Calu3 (cell line): ENCODE measurements at regions not wholly inside any gene's neighbourhood (a gene's known extent, or its start where the extent isn't known, plus 50 kb on each side); places are given as distances from the start of the nearest gene placed in this dataset.

Experiments used
- BruUV-seq: library from RNA; stranded (reverse); fragments of 400-500 nt; replicated peaks from 2 replicates; lab custom pipeline; 2021; lab: Mats Ljungman, UMichigan
- CTCF ChIA-PET: fragments of 300-600 bp; sonication (Branson Sonifier 250); formaldehyde crosslinking; loops from one replicate; lab custom pipeline; 2022; ENCODE audit warnings: antibody characterized with exemption; lab: Charles Lee
- DNase-seq: peaks from one replicate; pipeline ENCODE4 v3.0.0; 2022
- H3K27ac Mint-ChIP-seq: one replicate; pipeline ENCODE4 v1.8.0; 2022; ENCODE audit warnings: mixed read lengths; ENCODE audit not compliant: unreplicated experiment
- H3K27me3 Mint-ChIP-seq: one replicate; pipeline ENCODE4 v1.8.0; 2022; ENCODE audit warnings: mixed read lengths; ENCODE audit not compliant: unreplicated experiment
- H3K36me3 Mint-ChIP-seq: one replicate; pipeline ENCODE4 v1.8.0; 2022; ENCODE audit warnings: mild to moderate bottlenecking, moderate library complexity, mixed read lengths; ENCODE audit not compliant: insufficient read depth, unreplicated experiment
- H3K4me1 Mint-ChIP-seq: one replicate; pipeline ENCODE4 v1.8.0; 2022; ENCODE audit warnings: mild to moderate bottlenecking, low read depth, mixed read lengths; ENCODE audit not compliant: unreplicated experiment
- H3K4me3 Mint-ChIP-seq: one replicate; pipeline ENCODE4 v1.8.0; 2022; ENCODE audit warnings: mild to moderate bottlenecking, low read depth, moderate library complexity, mixed read lengths; ENCODE audit not compliant: unreplicated experiment
- H3K9me3 Mint-ChIP-seq: one replicate; pipeline ENCODE4 v1.8.0; 2022; ENCODE audit warnings: low read depth, mixed read lengths; ENCODE audit not compliant: unreplicated experiment
- intact Hi-C: fragments of 100-400 bp; cut with micrococcal nuclease; formaldehyde crosslinking; loops from one replicate; pipeline ENCODE4 v1.10.0; 2022; ENCODE audit not compliant: unreplicated experiment
- TF ChIP-seq, protein P1 (sequence below): fragments of 200-600 bp; IDR thresholded peaks from one replicate; pipeline ENCODE4 v1.8.0; 2022; ENCODE audit warnings: antibody characterized with exemption; ENCODE audit not compliant: unreplicated experiment

DNA sequence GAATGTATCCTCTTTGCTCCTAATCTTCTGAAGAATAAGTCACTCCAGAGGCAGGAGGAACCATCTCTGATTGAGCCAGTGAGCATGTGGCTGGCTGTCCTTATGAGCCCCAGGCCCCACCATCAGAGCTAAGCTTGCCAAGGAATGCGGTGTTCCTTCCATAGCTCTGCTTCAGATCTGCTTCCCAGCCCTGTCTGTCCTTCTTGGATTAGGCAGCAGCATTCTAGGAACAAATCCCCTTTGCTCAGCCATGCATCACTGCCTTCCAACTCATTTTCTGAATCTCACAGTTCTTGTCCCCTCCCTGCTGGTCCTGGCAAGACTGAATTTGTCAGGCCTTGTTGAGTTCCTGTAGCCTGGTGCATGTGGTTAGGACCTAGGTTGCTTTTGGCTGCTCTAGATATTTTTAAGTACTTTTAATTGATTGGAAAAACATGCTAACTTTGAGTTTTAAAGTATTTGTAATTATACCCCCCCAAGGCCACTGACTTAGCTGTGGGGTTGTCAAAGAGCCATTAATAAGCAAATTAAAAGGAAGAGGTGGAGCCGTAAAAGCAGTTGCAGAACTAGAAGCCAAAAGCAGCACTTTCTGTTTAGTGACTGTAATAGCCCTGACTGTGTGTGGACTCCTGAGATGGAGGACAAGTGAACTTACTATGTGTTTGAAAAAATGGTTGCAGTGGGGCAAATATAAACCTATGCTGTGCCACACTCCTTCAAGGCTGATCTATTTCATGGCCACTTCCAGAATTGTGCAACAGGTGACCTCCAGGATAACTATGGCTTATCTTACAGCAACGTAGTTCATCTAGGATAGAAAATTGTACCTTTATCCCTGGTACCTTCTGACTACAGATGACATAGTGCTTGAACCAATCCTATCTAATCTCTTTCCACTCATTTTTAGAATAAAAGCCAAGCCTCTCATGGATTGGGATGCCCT, 61.3 kb upstream of the BACH1 start:
- Mint-ChIP-seq H3K4me1 (peaks cover 8% of the 10 kb centered on the region), H3K4me3 (no peak overlapping the region), H3K9me3 (no peaks in the 10 kb centered on the region), H3K27me3 (no peaks in the 10 kb centered on the region), H3K36me3 (no peaks in the 10 kb centered on the region), H3K27ac (no peak overlapping the region)
- CTCF ChIA-PET = no interaction called here
- no TSS peak for BruUV-seq
- intact Hi-C loops = no loop called here
- TF ChIP-seq, protein P1, sequence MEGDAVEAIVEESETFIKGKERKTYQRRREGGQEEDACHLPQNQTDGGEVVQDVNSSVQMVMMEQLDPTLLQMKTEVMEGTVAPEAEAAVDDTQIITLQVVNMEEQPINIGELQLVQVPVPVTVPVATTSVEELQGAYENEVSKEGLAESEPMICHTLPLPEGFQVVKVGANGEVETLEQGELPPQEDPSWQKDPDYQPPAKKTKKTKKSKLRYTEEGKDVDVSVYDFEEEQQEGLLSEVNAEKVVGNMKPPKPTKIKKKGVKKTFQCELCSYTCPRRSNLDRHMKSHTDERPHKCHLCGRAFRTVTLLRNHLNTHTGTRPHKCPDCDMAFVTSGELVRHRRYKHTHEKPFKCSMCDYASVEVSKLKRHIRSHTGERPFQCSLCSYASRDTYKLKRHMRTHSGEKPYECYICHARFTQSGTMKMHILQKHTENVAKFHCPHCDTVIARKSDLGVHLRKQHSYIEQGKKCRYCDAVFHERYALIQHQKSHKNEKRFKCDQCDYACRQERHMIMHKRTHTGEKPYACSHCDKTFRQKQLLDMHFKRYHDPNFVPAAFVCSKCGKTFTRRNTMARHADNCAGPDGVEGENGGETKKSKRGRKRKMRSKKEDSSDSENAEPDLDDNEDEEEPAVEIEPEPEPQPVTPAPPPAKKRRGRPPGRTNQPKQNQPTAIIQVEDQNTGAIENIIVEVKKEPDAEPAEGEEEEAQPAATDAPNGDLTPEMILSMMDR = no peak
- no peak for DNase-seq

DNA sequence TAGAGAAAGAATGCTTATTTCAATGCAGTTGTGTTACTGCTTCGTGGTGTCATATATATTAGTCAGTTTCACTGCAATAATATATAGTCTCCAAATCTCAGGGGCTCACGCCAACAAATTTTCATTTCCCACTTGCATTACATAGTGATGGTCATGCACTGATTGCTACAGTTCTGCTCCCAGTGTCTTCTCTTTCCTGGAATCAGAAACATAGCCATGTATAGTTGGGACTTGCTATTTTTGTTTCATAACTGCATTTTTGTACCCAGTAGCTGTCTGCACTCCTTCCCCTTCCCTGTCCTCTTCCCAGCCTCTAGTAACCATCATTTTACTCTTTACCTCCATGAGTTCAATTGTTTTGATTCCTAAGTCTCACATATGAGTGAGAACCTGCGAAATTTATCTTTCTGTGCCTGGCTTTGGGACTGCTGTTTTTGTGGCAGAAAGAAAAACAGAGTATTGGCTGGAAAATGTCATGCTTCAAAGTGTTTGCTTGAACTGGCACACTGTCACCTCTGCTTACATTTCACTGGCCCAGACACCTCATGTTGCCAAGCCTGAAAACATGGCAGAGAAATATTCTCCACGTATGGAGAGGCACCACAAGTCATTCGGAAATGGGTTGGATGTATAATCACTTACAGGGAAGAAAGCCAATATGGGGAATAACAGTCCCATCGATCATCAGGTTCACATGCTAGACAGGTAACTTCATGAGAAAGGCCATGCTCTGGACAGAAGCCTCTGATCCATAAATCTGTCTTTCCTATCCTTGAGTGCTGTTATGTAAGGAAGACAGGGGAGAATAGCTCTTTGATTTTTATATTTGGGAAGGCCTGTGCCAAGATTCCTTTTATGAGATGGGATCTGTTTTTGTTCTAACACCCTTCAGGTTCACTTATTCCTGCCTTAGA, 60.4 kb upstream of the BACH1 start:
- H3K4me3 Mint-ChIP-seq = no peak overlapping the region
- no TSS peak for BruUV-seq
- H3K27ac Mint-ChIP-seq = no peak overlapping the region
- no peaks in the 10 kb centered on the region for H3K36me3 Mint-ChIP-seq
- no peaks in the 10 kb centered on the region for H3K4me1 Mint-ChIP-seq
- H3K9me3 Mint-ChIP-seq = no peaks in the 10 kb centered on the region
- H3K27me3 Mint-ChIP-seq = no peaks in the 10 kb centered on the region
- CTCF ChIA-PET = no interaction called here
- TF ChIP-seq, protein P1 = no peak
- no peak for DNase-seq
- intact Hi-C loops = no loop called here

DNA sequence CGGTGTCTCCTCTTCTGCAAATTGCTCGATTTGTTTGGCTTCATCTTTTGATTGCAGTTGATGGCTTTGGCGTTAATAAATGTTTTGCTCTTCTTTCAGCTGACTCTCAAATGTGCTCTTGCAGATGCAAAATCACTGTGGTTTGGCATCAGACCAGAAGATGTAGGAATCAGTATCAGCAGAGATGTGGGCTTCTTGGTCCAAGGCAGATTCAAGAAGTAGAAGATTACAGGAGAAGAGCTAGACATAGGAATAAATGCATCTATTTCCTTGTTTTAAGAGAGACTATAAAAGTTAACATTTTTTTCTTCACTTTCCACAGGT, 59.8 kb upstream of the BACH1 start:
- no peak for DNase-seq
- no peaks in the 10 kb centered on the region for H3K9me3 Mint-ChIP-seq
- no peaks in the 10 kb centered on the region for H3K36me3 Mint-ChIP-seq
- no TSS peak for BruUV-seq
- no peak overlapping the region for H3K4me3 Mint-ChIP-seq
- intact Hi-C loops = no loop called here
- H3K27me3 Mint-ChIP-seq = no peaks in the 10 kb centered on the region
- CTCF ChIA-PET = no interaction called here
- TF ChIP-seq, protein P1 = no peak
- H3K27ac Mint-ChIP-seq = no peak overlapping the region
- no peaks in the 10 kb centered on the region for H3K4me1 Mint-ChIP-seq

DNA sequence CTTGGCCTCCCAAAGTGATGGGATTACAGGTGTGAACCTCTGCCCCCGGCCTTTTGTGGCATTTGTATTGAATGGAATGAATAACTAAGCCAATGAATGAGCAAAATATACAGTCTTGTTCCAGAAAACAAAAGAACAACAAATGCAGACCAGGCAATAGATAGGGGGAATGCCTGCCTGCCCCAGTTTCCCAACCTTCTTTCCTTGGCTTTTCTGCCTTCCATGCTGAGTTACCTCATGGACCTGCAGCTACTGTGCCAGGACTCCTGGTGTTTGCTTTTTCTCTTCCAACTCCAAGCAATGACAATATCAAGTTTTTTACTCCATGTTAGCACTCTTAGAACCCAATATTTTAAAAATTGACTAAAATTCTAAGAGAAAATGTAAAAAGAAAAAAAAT, 58.6 kb upstream of the BACH1 start:
- no TSS peak for BruUV-seq

More for the DNA sequence above, 58.6 kb upstream of the BACH1 start:
- H3K4me3 Mint-ChIP-seq = no peak overlapping the region
- intact Hi-C loops = no loop called here
- no peaks in the 10 kb centered on the region for H3K4me1 Mint-ChIP-seq
- no peak overlapping the region for H3K27ac Mint-ChIP-seq
- no peaks in the 10 kb centered on the region for H3K36me3 Mint-ChIP-seq
- CTCF ChIA-PET = no interaction called here
- TF ChIP-seq, protein P1 = no peak
- no peaks in the 10 kb centered on the region for H3K9me3 Mint-ChIP-seq
- H3K27me3 Mint-ChIP-seq = no peaks in the 10 kb centered on the region
- no peak for DNase-seq
